GM18508 (cell line): ENCODE measurements at regions not wholly inside any gene's neighbourhood (a gene's known extent, or its start where the extent isn't known, plus 50 kb on each side); places are given as distances from the start of the nearest gene placed in this dataset.
"Not testable (repeated sequence)": the region's sequence is repeated elsewhere in the genome, so short reads cannot be mapped to it uniquely, and the experiment has no call there.

Source experiments
- ATAC-seq: cut with Tn5 transposase; IDR thresholded peaks from one replicate; pipeline ENCODE4 v1.9.1; 2021; ENCODE audit warnings: moderate number of reproducible peaks; ENCODE audit not compliant: insufficient read depth, unreplicated experiment

GRCh38 chr6:15883593-15883992 is 220.8 kb upstream of the DTNBP1 start:
- ATAC-seq: not testable (repeated sequence)

GRCh38 chr6:15882915-15883314 is 220.1 kb upstream of the DTNBP1 start:
- no peak for ATAC-seq

DNA sequence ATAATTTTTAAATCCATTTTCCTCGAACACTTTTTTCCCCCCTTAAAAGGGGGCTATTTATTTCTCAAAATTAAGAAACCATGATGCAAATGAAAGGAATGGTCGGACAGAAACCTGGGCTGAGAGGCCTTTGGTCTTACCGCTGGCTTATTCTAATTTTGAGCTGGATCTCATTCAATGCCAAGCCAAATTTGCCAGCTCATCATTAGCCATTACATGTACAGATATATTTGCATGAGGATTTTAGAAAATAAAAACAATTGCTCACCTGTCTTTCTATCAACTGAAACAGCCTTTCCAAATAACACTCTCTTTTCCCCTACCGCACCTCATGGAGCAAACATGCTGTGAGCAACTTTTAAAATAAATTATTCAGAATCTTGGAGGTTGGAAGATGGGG is 219.5 kb upstream of the DTNBP1 start:
- no peak for ATAC-seq

DNA sequence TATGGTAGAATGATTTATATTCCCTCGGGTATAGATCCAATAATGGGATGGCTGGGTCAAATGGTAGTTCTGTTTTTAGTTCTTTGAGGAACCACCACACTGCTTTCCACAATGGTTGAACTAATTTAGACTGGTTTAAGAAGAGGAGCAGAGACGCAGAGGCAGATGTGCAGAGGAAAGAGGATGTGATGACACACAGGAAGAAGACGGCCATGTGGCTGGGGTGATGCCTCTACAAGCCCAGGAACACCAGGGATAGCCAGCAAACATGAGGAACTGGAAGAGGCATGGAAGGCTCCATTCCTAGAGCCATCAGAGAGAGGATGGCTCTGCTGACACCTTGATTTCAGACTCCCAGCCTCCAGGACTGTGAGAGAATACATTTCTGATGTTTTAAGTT is 218.3 kb upstream of the DTNBP1 start:
- no peak for ATAC-seq

- ATAC-seq: no peak
Observed at GRCh38 chr6:15880262-15880973, 217.6 kb upstream of the DTNBP1 start.

DNA sequence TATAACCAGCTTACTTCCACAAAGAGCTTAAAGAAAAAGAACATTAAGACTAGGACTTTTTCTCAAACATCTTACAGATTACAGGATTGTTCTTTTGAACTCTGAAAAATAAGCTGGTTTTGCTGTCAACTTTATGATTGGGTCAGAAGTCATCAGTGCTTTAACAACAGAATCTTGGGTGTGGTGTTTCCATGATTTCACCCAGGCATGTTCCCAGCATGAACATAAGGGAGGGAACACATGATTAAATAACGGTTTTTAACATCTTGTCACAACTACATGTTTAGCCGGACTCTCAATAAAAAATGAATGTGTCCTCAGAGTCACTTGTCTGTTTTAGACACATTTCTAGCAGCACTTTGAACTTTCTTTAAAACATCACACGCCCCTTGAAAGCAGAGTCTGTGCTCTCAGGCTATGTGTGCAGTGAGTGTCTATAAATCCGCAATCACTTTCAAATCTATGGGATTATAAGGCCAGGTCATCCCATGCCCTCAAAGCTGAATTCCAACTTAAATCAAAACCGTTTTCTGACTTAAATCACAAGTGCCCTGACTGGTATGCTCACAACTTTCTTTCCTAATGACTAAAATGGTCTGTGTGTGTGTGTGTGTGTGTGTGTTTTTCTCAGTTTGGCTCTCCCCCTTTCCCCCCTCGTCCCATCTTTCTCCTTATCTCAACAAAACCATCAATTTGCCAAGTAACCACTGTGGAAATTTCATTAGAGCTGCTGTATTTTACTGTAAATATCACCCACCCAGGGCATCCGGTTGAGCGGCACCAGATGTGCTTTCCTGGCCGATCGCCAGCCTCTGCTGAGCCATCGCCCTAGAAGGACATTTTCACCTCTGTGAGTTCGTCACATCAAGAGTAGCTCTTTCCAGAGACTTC is 216.8 kb upstream of the DTNBP1 start:
- no peak for ATAC-seq

- no peak for ATAC-seq
Observed at GRCh38 chr6:15877231-15877630, 214.4 kb upstream of the DTNBP1 start.

DNA sequence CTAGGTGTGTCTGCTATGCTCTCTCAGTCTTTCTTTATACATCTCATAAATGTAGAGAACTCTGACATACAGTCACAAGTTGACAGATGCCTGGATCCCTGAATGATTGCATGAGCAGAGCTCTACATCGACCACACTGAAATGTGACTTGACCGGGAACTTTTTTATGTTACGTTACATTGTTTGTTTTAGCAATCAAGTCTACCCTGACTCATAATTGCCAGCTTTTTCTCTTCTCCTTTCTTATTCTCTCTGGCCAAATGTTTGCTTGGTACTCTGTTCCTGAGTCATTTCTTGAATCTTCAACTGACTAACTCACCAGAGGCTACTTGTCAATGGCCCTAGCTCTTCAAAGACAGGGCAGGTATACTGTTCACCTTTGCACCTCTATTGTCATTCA is 213.6 kb upstream of the DTNBP1 start:
- peak; percentile 66 for ATAC-seq

GRCh38 chr6:15875797-15876196 is 213.0 kb upstream of the DTNBP1 start:
- ATAC-seq: no peak

GRCh38 chr6:15874821-15875220 is 212.0 kb upstream of the DTNBP1 start:
- ATAC-seq: no peak

- ATAC-seq: no peak
Observed at GRCh38 chr6:15874326-15874725, 211.5 kb upstream of the DTNBP1 start.

GRCh38 chr6:15872241-15873103 is 209.6 kb upstream of the DTNBP1 start:
- no peak for ATAC-seq

- ATAC-seq: no peak
Observed at GRCh38 chr6:15871276-15871675, 208.4 kb upstream of the DTNBP1 start.

DNA sequence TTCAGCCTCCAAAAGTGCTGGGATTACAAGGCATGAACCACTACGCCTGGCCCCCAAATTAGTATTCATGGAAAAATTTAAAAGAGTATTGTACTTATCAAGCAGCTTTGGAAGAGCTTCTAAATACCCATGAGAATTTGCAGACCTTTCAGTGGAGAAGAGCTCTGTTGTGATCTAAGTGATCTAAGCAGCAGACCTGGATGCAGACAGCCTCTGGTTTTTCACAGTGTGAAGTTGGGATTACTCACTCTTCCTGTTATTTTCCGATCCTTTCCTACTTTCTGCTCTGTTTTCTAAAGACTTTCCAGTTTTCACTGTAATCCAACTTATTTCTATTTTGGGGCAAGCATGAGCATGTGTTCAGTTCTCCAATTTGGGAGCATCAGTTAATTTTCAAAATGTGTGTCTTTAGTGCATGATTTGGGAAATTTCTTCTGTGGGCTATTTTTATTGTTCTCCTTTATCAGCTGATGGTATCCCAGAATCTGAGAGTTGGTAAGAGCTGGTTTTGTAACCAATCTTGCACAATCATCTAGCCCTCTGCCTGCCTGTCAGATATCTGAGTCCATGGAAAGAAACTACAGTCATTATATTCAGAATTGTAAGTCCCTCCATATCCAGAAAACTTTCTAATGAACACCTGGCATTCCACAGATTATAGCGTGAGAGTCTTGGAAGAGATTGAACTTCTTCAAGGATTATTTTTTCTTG is 207.7 kb upstream of the DTNBP1 start:
- no peak for ATAC-seq

DNA sequence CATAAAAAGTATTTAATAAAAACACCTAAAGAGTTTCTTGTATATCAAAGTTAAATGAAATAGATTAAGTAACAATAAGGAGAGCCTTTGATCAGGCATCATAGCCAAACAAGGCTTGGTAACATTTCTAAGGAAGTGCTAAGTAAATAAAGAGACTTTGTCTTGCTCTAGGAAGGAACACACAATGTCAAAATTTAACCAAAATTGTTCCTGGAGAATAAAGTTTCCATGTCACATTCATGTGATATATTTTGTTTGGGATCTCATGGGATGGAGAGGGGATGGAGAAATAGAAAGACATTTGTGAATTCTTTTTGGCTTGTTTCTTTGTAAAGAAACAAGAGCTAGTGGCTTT is 201.9 kb upstream of the DTNBP1 start:
- ATAC-seq: no peak

DNA sequence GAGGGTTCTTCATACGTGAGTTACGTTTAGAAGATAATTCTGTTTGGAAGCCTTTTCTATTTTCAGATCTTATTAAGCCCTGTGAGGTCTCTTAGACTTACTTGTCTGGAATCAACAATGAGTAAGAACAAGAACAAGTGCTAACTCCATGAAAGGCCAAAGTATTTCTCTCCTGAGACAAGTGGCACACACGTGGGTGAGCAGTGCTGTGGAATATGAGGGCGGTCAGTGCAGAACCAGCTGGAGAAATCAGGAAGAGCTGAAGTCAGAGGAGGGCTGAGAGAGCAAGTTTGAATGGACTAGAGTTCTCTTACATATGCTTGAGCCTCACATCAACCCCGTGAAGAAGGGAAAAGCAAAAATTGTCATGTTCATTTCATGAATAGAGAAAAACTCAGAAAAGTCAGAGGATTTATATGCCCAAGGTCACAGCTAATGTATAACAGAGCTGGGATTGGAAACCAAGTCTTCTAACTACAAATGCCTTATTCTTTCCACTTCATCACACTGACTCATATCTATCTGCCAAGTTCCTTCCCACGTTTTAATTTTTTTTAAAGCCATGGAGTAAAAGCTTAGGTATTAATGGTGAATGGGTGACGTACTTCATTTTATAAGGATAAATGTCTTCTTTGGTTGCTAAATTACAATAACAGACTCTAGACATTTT is 201.3 kb upstream of the DTNBP1 start:
- ATAC-seq: no peak

DNA sequence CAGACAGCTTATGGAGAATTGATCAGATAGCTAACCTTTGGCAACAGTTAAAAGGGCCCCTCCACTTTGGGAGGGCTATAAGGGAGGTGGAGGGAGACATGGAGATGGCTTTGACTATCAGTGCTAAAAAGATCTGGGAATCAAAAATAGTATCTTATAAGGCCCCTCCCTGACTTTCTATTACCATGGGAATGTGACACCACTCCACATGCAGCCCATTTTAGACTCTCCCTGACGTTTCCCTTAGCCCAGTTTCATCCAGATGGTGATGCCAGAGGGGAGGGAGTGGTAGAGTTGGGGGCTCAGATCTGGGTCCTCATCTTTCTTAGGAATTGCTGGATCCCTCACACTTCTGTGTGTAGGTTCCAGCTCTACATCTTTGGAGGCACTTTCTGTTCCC is 200.0 kb upstream of the DTNBP1 start:
- no peak for ATAC-seq

- no peak for ATAC-seq
Observed at GRCh38 chr6:15861486-15861885, 198.7 kb upstream of the DTNBP1 start.

DNA sequence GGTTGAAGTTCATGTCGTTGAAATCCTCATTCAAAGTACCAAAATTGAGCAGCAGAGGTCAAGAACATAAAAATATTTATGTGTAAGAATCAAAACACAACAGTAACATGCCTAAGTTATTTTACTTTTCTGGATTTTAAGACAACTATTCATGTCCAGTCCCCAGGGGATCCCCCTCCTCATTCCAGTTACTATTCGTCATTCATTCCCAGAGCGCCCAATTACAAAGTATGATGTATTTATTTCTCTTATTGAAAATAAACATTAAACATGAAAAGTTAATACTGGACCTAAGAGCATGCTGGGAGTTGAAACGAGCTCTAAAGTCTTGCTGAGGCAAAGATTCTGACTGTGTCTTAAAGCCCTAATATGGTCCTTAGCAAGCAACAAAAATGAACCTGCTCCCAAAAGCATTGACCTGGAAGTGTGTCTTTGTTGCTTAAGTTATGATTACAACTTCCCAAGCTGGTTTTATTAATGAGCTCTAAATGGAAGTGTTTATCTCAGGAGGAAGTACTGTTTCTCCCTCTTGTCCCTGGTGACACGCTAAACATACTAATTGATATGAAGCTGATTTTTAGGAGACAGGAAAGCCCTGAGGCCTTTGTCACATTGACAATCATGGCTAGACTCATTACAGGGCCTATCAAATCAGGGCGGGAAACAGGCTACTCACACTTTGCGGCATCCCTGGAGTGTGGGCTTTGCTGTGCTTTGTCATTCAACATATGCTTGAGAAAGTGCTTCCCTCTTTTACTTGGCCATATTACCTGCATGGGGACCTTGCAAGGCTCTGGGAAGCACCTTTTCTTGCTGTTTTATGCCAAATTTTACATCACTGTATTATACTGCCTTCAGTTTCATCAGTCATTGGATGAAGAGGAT is 192.2 kb upstream of the DTNBP1 start:
- ATAC-seq: no peak
